OCI-LY3 (cell line): ENCODE measurements at regions not wholly inside any gene's neighbourhood (a gene's known extent, or its start where the extent isn't known, plus 50 kb on each side); places are given as distances from the start of the nearest gene placed in this dataset.

ENCODE experiments used
- H2AFZ ChIP-seq: fragments of 200-600, 300-600 bp; shearing (Covaris generic); 2 replicates; pipeline ENCODE4 v1.6.0; 2014; ENCODE audit warnings: antibody characterized with exemption, low read depth, low read length
- H3K27ac ChIP-seq: fragments of 200-600, 300-600 bp; sonication (generic); 2 replicates; pipeline ENCODE4 v1.5.1; 2014; ENCODE audit warnings: mild to moderate bottlenecking, low read length, moderate library complexity, mixed read lengths
- H3K27me3 ChIP-seq: fragments of 200-600, 300-600 bp; sonication (generic); 2 replicates; pipeline ENCODE4 v1.6.1; 2014; ENCODE audit warnings: low read depth, low read length, mixed read lengths
- H3K36me3 ChIP-seq: fragments of 200-600, 300-600 bp; sonication (generic); replicated peaks from 2 replicates; pipeline ENCODE3; 2014; ENCODE audit warnings: low read depth, low read length, mixed read lengths
- H3K4me1 ChIP-seq: fragments of 300-600, 200-600 bp; sonication (generic); 2 replicates; pipeline ENCODE4 v1.6.1; 2014; ENCODE audit warnings: low read length, mixed read lengths
- H3K4me2 ChIP-seq: fragments of 200-600, 300-600 bp; sonication (generic); 2 replicates; pipeline ENCODE4 v1.6.1; 2014; ENCODE audit warnings: low read length, mixed read lengths
- H3K4me3 ChIP-seq: fragments of 300-600, 200-600 bp; sonication (generic); 2 replicates; pipeline ENCODE4 v1.5.1; 2014; ENCODE audit warnings: antibody characterized with exemption, mild to moderate bottlenecking, low read length, moderate library complexity
- H3K79me2 ChIP-seq: fragments of 300-600, 200-600 bp; shearing (Covaris generic); 2 replicates; pipeline ENCODE4 v1.6.1; 2014; ENCODE audit warnings: mild to moderate bottlenecking, low read length, mixed read lengths
- H3K9ac ChIP-seq: fragments of 300-600, 200-600 bp; shearing (Covaris generic); 2 replicates; pipeline ENCODE4 v1.6.0; 2014; ENCODE audit warnings: mild to moderate bottlenecking, low read length, moderate library complexity
- H3K9me3 ChIP-seq: fragments of 200-600, 300-600 bp; shearing (Covaris generic); 2 replicates; pipeline ENCODE4 v1.6.1; 2014; ENCODE audit warnings: low read length, mixed read lengths; ENCODE audit not compliant: insufficient read depth
- H4K20me1 ChIP-seq: fragments of 200-600, 300-600 bp; sonication (generic); 2 replicates; pipeline ENCODE4 v1.6.1; 2016; ENCODE audit warnings: low read length, mixed read lengths; ENCODE audit not compliant: insufficient read depth
- EZH2phosphoT487 ChIP-seq: fragments of 200-600 bp; shearing (Covaris generic); IDR thresholded peaks from 2 replicates; pipeline ENCODE4 v1.6.1; 2018; ENCODE audit warnings: antibody characterized with exemption, mixed run types, low read depth
- TF ChIP-seq, protein P1 (sequence below): fragments of 200-600, 300-600 bp; sonication (generic); IDR thresholded peaks from 2 replicates; pipeline ENCODE4 v1.5.1; 2014; ENCODE audit warnings: antibody characterized with exemption, low read length, low read depth

DNA sequence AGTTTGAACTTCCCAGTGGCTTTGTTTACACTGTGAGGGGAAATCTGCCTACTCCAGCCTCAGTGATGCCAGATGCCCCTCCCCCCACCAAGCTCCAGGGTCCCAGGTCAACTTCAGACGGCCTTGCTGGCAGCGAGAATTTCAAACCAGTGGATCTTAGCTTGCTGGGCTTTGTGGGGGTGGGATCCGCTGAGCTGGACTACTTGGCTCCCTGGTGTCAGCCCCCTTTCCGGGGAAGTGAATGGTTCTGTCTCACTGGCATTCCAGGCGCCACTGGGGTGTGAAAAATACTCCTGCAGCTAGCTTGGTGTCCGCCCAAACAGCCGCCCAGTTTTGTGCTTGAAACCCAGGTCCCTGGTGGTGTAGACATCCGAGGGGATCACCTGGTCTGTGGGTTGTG is 70.0 kb upstream of the NEUROD1 start:
- Histone ChIP-seq H2AFZ (no peak overlapping the region), H3K79me2 (no peaks in the 10 kb centered on the region), H3K9me3 (no peaks in the 10 kb centered on the region), H3K4me3 (no peak overlapping the region), H3K27me3 (peaks cover 8% of the 10 kb centered on the region), H4K20me1 (no peaks in the 10 kb centered on the region), H3K4me2 (no peak overlapping the region), H3K4me1 (no peaks in the 10 kb centered on the region), H3K36me3 (no peaks in the 10 kb centered on the region), H3K27ac (no peak overlapping the region), H3K9ac (no peak overlapping the region)
- no peak for TF ChIP-seq EZH2phosphoT487
- TF ChIP-seq, protein P1, sequence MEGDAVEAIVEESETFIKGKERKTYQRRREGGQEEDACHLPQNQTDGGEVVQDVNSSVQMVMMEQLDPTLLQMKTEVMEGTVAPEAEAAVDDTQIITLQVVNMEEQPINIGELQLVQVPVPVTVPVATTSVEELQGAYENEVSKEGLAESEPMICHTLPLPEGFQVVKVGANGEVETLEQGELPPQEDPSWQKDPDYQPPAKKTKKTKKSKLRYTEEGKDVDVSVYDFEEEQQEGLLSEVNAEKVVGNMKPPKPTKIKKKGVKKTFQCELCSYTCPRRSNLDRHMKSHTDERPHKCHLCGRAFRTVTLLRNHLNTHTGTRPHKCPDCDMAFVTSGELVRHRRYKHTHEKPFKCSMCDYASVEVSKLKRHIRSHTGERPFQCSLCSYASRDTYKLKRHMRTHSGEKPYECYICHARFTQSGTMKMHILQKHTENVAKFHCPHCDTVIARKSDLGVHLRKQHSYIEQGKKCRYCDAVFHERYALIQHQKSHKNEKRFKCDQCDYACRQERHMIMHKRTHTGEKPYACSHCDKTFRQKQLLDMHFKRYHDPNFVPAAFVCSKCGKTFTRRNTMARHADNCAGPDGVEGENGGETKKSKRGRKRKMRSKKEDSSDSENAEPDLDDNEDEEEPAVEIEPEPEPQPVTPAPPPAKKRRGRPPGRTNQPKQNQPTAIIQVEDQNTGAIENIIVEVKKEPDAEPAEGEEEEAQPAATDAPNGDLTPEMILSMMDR = no peak

DNA sequence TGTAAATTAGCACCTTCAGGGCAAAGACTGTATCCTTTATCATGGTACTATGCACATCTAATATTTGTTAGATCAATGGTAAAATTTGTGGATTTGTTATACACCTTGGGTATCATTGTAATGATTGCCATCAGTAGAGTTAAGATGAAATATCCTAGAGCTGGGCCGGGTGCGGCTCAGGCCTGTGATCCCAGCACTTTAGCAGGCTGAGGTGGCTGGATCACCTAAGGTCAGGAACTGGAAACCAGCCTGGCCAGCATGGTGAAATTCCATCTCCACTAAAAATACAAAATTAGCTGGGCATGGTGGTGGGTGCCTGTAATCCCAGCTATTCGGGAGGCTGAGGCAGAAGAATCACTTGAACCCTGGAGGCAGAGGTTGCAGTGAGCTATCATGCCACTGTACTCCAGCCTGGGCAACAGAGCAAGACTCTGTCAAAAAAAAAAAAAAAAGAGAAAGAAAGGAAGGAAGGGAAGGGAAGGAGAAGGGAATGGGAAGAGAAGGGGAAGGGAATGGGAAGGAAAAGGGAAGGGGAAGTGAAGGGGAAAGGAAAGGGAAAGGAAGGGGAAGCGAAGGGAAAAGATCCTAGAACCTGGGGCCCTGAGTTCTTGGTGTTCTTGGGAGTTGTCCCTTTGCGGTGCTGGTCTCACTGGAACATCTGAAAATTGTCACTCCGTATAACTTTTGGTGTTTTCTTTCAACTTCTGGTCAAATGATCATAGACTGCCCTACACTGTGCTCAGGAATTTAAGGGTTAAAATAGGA is 71.1 kb upstream of the NEUROD1 start:
- Histone ChIP-seq H4K20me1 (no peaks in the 10 kb centered on the region), H2AFZ (no peak overlapping the region), H3K27me3 (peaks cover 8% of the 10 kb centered on the region), H3K4me2 (no peak overlapping the region), H3K36me3 (no peaks in the 10 kb centered on the region), H3K9me3 (no peaks in the 10 kb centered on the region), H3K27ac (no peak overlapping the region), H3K4me3 (no peak overlapping the region), H3K4me1 (no peaks in the 10 kb centered on the region), H3K79me2 (no peaks in the 10 kb centered on the region), H3K9ac (no peak overlapping the region)
- no peak for TF ChIP-seq EZH2phosphoT487
- TF ChIP-seq, protein P1 = no peak

DNA sequence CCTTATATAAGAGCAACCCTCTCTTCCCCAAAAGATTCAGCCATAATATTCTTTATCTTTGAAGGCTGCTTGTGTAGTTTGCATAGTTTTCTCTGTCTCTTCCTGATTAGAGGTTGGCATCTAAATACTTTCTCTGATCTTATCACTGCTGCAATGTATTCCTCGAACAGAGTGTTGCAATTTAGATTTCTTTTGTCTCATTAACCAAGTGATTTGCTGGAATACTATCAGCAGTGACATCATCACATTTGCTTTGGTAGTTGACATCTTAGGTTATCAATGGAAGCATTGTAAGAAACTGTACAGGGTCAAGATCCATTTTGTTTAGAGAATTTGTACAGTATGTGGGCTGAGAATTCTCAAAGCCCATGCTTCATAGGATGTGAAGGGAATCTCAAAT is 72.0 kb upstream of the NEUROD1 start:
- peaks cover 8% of the 10 kb centered on the region for H3K27me3 ChIP-seq
- H4K20me1 ChIP-seq = no peaks in the 10 kb centered on the region
- no peaks in the 10 kb centered on the region for H3K79me2 ChIP-seq
- H3K4me2 ChIP-seq = no peak overlapping the region
- no peak overlapping the region for H3K9ac ChIP-seq
- H2AFZ ChIP-seq = no peak overlapping the region
- TF ChIP-seq EZH2phosphoT487 = no peak
- TF ChIP-seq, protein P1 = no peak
- no peaks in the 10 kb centered on the region for H3K9me3 ChIP-seq
- no peak overlapping the region for H3K27ac ChIP-seq
- no peak overlapping the region for H3K4me3 ChIP-seq
- no peaks in the 10 kb centered on the region for H3K4me1 ChIP-seq
- no peaks in the 10 kb centered on the region for H3K36me3 ChIP-seq

GRCh38 chr2:181753686-181754085 is 73.4 kb upstream of the NEUROD1 start:
- Histone ChIP-seq H3K9ac (no peak overlapping the region), H3K4me1 (no peaks in the 10 kb centered on the region), H3K4me2 (no peak overlapping the region), H3K36me3 (no peaks in the 10 kb centered on the region), H3K27me3 (peaks cover 8% of the 10 kb centered on the region), H3K79me2 (no peaks in the 10 kb centered on the region), H4K20me1 (no peaks in the 10 kb centered on the region), H3K4me3 (no peak overlapping the region), H3K27ac (no peak overlapping the region), H2AFZ (no peak overlapping the region), H3K9me3 (no peaks in the 10 kb centered on the region)
- TF ChIP-seq, protein P1 = no peak
- TF ChIP-seq EZH2phosphoT487 = no peak
